Tibial nerve (tissue), 4 donors: ENCODE measurements at regions not wholly inside any gene's neighbourhood (a gene's known extent, or its start where the extent isn't known, plus 50 kb on each side); places are given as distances from the start of the nearest gene placed in this dataset. TPM values are rescaled to one million over a fixed set of nuclear protein-coding genes. Genes with fewer than 3 reads are reported as not detected.

Experiments
- DNase-seq, 2 donors: peaks; one replicate each; pipeline ENCODE4 v3.0.0-alpha.2; 2019; ENCODE audit warnings: low spot score in 2 of 2
- H3K27ac ChIP-seq, 4 donors: fragments of 200-600 bp; sonication (generic) in 3 of 4; one replicate each; pipeline ENCODE4 v1.5.1; 2017 to 2019; ENCODE audit warnings: mild to moderate bottlenecking in 1 of 4
- H3K27me3 ChIP-seq, 2 donors: fragments of 200-600 bp; sonication (generic) in 1 of 2; one replicate each; pipeline versions ENCODE4 v1.5.1 to v1.6.0; 2017 to 2019
- H3K36me3 ChIP-seq, 3 donors: fragments of 200-600 bp; sonication (generic); one replicate each; pipeline ENCODE4 v1.5.1; 2018 to 2019
- H3K4me1 ChIP-seq, 4 donors: fragments of 200-600 bp; sonication (generic) in 3 of 4; one replicate each; pipeline ENCODE4 v1.5.1; 2017 to 2019
- H3K4me3 ChIP-seq, 4 donors: fragments of 200-600 bp; sonication (generic) in 3 of 4; one replicate each; pipeline ENCODE4 v1.5.1; 2017 to 2019; ENCODE audit warnings: mild to moderate bottlenecking in 1 of 4, moderate library complexity in 1 of 4
- H3K9me3 ChIP-seq, 4 donors: fragments of 200-600 bp; sonication (generic) in 3 of 4; one replicate each; pipeline ENCODE4 v1.5.1; 2017 to 2019
- EP300 ChIP-seq, 2 donors: sonication (generic); formaldehyde crosslinking; IDR thresholded peaks; one replicate each; pipeline ENCODE4 v1.6.1; 2017; ENCODE audit warnings: antibody characterized with exemption in 2 of 2, mild to moderate bottlenecking in 1 of 2
- POLR2A ChIP-seq, 2 donors: fragments of 450-650 bp; IDR thresholded peaks; one replicate each; pipeline ENCODE4 v1.6.1; 2017; ENCODE audit warnings: antibody characterized with exemption in 2 of 2, mild to moderate bottlenecking in 2 of 2, moderate library complexity in 2 of 2
- WGBS, 2 donors: methylation state at CpG; one replicate each; pipeline ENCODE4 v1.1.5; 2018; 5-methylcytosine and 5-hydroxymethylcytosine counted together
- small RNA-seq: library from RNA; depleted of rRNA; stranded (forward); fragments of <200 nt; gene quantifications from one replicate; pipeline ENCODE3, GENCODE V24; 2016
- TF ChIP-seq, protein P1 (sequence below), 5 experiments: fragments of 200-600 bp in 3 of 5; fragments of 450-650 bp in 2 of 5; sonication (generic) in 3 of 5; IDR thresholded peaks; one replicate each; pipeline ENCODE4 v1.5.1; 2016 to 2019; ENCODE audit warnings: antibody characterized with exemption in 5 of 5, mild to moderate bottlenecking in 3 of 5, moderate library complexity in 2 of 5

DNA sequence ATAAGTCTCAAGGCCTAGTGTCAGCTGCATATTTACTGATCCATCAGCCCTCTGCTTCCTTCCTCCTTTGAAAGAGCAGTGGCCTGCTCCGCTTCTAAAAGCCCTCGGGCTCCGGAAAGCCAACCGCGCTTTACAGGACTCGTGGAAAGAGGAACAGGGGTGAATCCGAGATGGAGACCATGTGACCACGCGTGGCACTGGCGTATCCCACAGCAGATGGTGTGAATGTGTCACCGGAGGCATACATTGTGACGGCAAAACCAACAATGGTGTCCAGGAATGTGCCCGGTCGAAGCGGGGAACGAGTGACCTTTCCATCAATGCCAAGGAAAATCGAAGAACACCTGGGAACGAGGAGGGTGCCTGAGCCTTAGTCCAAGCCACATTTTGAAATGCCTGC, 484.6 kb downstream of the SPATA31A7 start:
- TF ChIP-seq POLR2A (IDR thresholded peaks at IDR 0.05) (no peak), EP300 (IDR thresholded peaks at IDR 0.05) (no peak)
- TF ChIP-seq, protein P1, sequence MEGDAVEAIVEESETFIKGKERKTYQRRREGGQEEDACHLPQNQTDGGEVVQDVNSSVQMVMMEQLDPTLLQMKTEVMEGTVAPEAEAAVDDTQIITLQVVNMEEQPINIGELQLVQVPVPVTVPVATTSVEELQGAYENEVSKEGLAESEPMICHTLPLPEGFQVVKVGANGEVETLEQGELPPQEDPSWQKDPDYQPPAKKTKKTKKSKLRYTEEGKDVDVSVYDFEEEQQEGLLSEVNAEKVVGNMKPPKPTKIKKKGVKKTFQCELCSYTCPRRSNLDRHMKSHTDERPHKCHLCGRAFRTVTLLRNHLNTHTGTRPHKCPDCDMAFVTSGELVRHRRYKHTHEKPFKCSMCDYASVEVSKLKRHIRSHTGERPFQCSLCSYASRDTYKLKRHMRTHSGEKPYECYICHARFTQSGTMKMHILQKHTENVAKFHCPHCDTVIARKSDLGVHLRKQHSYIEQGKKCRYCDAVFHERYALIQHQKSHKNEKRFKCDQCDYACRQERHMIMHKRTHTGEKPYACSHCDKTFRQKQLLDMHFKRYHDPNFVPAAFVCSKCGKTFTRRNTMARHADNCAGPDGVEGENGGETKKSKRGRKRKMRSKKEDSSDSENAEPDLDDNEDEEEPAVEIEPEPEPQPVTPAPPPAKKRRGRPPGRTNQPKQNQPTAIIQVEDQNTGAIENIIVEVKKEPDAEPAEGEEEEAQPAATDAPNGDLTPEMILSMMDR (IDR thresholded peaks at IDR 0.05): no peak
- Histone ChIP-seq H3K36me3 (no peaks in the 10 kb centered on the region), H3K4me3 (no peak overlapping the region), H3K4me1 (no peaks in the 10 kb centered on the region), H3K27me3 (no peaks in the 10 kb centered on the region), H3K9me3 (peaks cover 0 to 28% (median 0%) of the 10 kb centered on the region in 4 donors), H3K27ac (no peak overlapping the region)
- WGBS, 2 donors: 80 to 90% methylated on average over 18 of the region's 18 CpGs
- no peak for DNase-seq

- Histone ChIP-seq H3K27ac (no peak overlapping the region), H3K27me3 (no peaks in the 10 kb centered on the region), H3K4me3 (no peak overlapping the region), H3K9me3 (peaks cover 0 to 24% (median 0%) of the 10 kb centered on the region in 4 donors), H3K4me1 (no peaks in the 10 kb centered on the region), H3K36me3 (no peaks in the 10 kb centered on the region)
- WGBS, 2 donors: 87 to 88% methylated on average over 7 of the region's 7 CpGs
- DNase-seq: no peak
- TF ChIP-seq, protein P1 (IDR thresholded peaks at IDR 0.05): no peak
- no peak for TF ChIP-seq POLR2A (IDR thresholded peaks at IDR 0.05)
- no peak for TF ChIP-seq EP300 (IDR thresholded peaks at IDR 0.05)
Observed at GRCh38 chr9:61674882-61675281, 485.0 kb downstream of the SPATA31A7 start.

Small RNA genes lying in the stretch of these regions (small RNA-seq; reads per million reads assigned to genes)
- not detected for gene RF00019
